Osteocyte (in vitro differentiated cells): ENCODE measurements at regions not wholly inside any gene's neighbourhood (a gene's known extent, or its start where the extent isn't known, plus 50 kb on each side); places are given as distances from the start of the nearest gene placed in this dataset.

ENCODE experiments used
- DNase-seq: peaks from one replicate; pipeline ENCODE4 v3.0.0; 2021; ENCODE audit warnings: mixed read lengths; ENCODE audit not compliant: unreplicated experiment; ENCODE audit errors: extremely low spot score
- H3K27ac Mint-ChIP-seq: one replicate; pipeline ENCODE4 v1.8.0; 2021; ENCODE audit warnings: mild to moderate bottlenecking, mixed read lengths; ENCODE audit not compliant: unreplicated experiment
- H3K27me3 Mint-ChIP-seq: one replicate; pipeline ENCODE4 v1.8.0; 2021; ENCODE audit warnings: mixed read lengths; ENCODE audit not compliant: unreplicated experiment
- H3K36me3 Mint-ChIP-seq: one replicate; pipeline ENCODE4 v1.8.0; 2021; ENCODE audit warnings: mixed read lengths; ENCODE audit not compliant: unreplicated experiment
- H3K4me1 Mint-ChIP-seq: one replicate; pipeline ENCODE4 v1.8.0; 2021; ENCODE audit warnings: mixed read lengths; ENCODE audit not compliant: unreplicated experiment
- H3K4me3 Mint-ChIP-seq: one replicate; pipeline ENCODE4 v1.8.0; 2021; ENCODE audit warnings: mild to moderate bottlenecking, moderate library complexity, mixed read lengths; ENCODE audit not compliant: unreplicated experiment
- H3K9me3 Mint-ChIP-seq: one replicate; pipeline ENCODE4 v1.8.0; 2021; ENCODE audit warnings: mixed read lengths; ENCODE audit not compliant: unreplicated experiment
- TF ChIP-seq, protein P1 (sequence below): fragments of 200-600 bp; sonication (generic); IDR thresholded peaks from 2 replicates; pipeline ENCODE4 v1.5.0; 2021; ENCODE audit warnings: antibody characterized with exemption, mild to moderate bottlenecking, moderate library complexity

DNA sequence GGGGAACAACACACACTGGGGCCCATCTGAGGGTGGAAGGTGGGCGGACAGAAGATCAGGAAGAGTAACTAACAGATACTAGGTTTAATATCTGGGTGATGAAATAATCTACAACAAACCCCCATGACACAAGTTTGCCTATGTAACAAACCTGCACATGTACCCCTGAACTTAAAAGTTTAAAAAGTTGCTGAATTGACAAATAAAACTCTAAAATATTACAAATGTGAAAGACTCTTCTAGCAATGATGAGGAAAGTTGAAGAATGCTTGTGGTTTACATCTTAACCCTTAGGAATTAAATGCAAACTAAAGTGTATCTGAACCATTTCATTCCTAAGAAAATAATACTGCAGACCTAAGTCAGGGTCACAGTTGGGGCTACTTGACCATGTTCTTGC lies 525.6 kb upstream of the CAMK1G start:
- H3K4me3 Mint-ChIP-seq: no peak overlapping the region

GRCh38 chr1:209059376-209059775 lies 524.1 kb upstream of the CAMK1G start:
- Mint-ChIP-seq H3K9me3 (peaks cover 20% of the 10 kb centered on the region), H3K36me3 (peaks cover 4% of the 10 kb centered on the region)

More for the DNA sequence above, 525.6 kb upstream of the CAMK1G start:
- H3K27ac Mint-ChIP-seq: no peak overlapping the region
- H3K9me3 Mint-ChIP-seq: peaks cover 31% of the 10 kb centered on the region
- peaks cover 2% of the 10 kb centered on the region for H3K27me3 Mint-ChIP-seq
- TF ChIP-seq, protein P1, sequence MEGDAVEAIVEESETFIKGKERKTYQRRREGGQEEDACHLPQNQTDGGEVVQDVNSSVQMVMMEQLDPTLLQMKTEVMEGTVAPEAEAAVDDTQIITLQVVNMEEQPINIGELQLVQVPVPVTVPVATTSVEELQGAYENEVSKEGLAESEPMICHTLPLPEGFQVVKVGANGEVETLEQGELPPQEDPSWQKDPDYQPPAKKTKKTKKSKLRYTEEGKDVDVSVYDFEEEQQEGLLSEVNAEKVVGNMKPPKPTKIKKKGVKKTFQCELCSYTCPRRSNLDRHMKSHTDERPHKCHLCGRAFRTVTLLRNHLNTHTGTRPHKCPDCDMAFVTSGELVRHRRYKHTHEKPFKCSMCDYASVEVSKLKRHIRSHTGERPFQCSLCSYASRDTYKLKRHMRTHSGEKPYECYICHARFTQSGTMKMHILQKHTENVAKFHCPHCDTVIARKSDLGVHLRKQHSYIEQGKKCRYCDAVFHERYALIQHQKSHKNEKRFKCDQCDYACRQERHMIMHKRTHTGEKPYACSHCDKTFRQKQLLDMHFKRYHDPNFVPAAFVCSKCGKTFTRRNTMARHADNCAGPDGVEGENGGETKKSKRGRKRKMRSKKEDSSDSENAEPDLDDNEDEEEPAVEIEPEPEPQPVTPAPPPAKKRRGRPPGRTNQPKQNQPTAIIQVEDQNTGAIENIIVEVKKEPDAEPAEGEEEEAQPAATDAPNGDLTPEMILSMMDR: no peak
- H3K36me3 Mint-ChIP-seq: peaks cover 4% of the 10 kb centered on the region
- peaks cover 14% of the 10 kb centered on the region for H3K4me1 Mint-ChIP-seq
- DNase-seq: no peak

DNA sequence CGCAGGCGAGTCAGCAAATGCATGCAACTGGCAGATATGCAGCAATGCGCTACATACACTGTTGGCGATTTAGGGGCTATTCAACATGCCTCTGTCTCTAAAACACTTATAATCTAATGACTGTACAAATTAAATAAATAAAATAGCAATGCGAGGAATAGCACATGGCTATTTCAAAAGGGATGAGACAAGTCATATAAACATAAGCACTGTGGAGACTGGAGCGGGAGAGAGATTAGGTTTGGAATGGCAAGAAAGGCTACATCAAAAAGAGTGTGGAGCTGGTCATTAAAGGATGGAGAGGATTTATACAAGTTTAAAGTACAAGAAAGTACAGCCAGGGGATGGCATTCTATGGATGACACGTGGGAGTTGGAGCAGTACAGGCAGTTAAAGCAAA lies 523.5 kb upstream of the CAMK1G start:
- peaks cover 2% of the 10 kb centered on the region for H3K27me3 Mint-ChIP-seq
- H3K36me3 Mint-ChIP-seq: peaks cover 4% of the 10 kb centered on the region
- H3K4me3 Mint-ChIP-seq: no peak overlapping the region
- peaks cover 17% of the 10 kb centered on the region for H3K9me3 Mint-ChIP-seq
- DNase-seq: no peak
- TF ChIP-seq, protein P1: no peak
- peaks cover 35% of the 10 kb centered on the region for H3K4me1 Mint-ChIP-seq
- no peak overlapping the region for H3K27ac Mint-ChIP-seq

More at GRCh38 chr1:209059376-209059775, 524.1 kb upstream of the CAMK1G start:
- Mint-ChIP-seq H3K4me3 (no peak overlapping the region), H3K4me1 (peaks cover 28% of the 10 kb centered on the region), H3K27me3 (peaks cover 2% of the 10 kb centered on the region), H3K27ac (no peak overlapping the region)
- DNase-seq: no peak
- TF ChIP-seq, protein P1: no peak

GRCh38 chr1:209062081-209062620 lies 521.4 kb upstream of the CAMK1G start:
- Mint-ChIP-seq H3K9me3 (peaks cover under 1% of the 10 kb centered on the region), H3K4me3 (no peak overlapping the region), H3K36me3 (no peaks in the 10 kb centered on the region), H3K4me1 (peaks cover 43% of the 10 kb centered on the region), H3K27ac (no peak overlapping the region), H3K27me3 (peaks cover 2% of the 10 kb centered on the region)
- TF ChIP-seq, protein P1: no peak
- no peak for DNase-seq

GRCh38 chr1:209062863-209063262 lies 520.7 kb upstream of the CAMK1G start:
- TF ChIP-seq, protein P1: no peak
- Mint-ChIP-seq H3K27me3 (peaks cover 2% of the 10 kb centered on the region), H3K27ac (no peak overlapping the region), H3K9me3 (no peaks in the 10 kb centered on the region), H3K4me1 (peaks cover 43% of the 10 kb centered on the region), H3K4me3 (no peak overlapping the region), H3K36me3 (no peaks in the 10 kb centered on the region)
- no peak for DNase-seq
